Trophoblast cell (in vitro differentiated cells and primary cell): ENCODE measurements at regions not wholly inside any gene's neighbourhood (a gene's known extent, or its start where the extent isn't known, plus 50 kb on each side); places are given as distances from the start of the nearest gene placed in this dataset.
"Not testable (repeated sequence)": the region's sequence is repeated elsewhere in the genome, so short reads cannot be mapped to it uniquely, and the experiment has no call there.

ENCODE experiments used
- DNase-seq, 2 donors: peaks; one replicate each; pipeline ENCODE4 v3.0.0-alpha.2; 2016
- H2AFZ ChIP-seq: 2 replicates; pipeline ENCODE4 v1.6.1; 2013; ENCODE audit warnings: low read length, moderate library complexity, mild to moderate bottlenecking; ENCODE audit not compliant: insufficient read depth, poor library complexity
- H2AK5ac ChIP-seq: 2 replicates; pipeline ENCODE4 v1.6.1; 2013; ENCODE audit warnings: mild to moderate bottlenecking, low read length
- H2BK120ac ChIP-seq: 2 replicates; pipeline ENCODE4 v1.6.1; 2013; ENCODE audit warnings: low read length, mild to moderate bottlenecking, moderate library complexity; ENCODE audit not compliant: insufficient read depth, poor library complexity
- H2BK12ac ChIP-seq: 2 replicates; pipeline ENCODE4 v1.6.1; 2013; ENCODE audit warnings: mild to moderate bottlenecking, low read length, moderate library complexity
- H2BK5ac ChIP-seq: 2 replicates; pipeline ENCODE4 v1.6.1; 2013; ENCODE audit warnings: low read length, low read depth, moderate library complexity, mild to moderate bottlenecking; ENCODE audit not compliant: poor library complexity
- H3K14ac ChIP-seq: 2 replicates; pipeline ENCODE4 v1.6.1; 2013; ENCODE audit warnings: mild to moderate bottlenecking, low read length
- H3K18ac ChIP-seq: 2 replicates; pipeline ENCODE4 v1.6.1; 2013; ENCODE audit warnings: mild to moderate bottlenecking, low read length
- H3K23ac ChIP-seq: 2 replicates; pipeline ENCODE4 v1.6.1; 2013; ENCODE audit warnings: low read length
- H3K27ac ChIP-seq: 2 replicates; pipeline ENCODE4 v1.5.1; 2013; ENCODE audit warnings: low read depth, mild to moderate bottlenecking, inconsistent platforms, low read length, moderate library complexity
- H3K27me3 ChIP-seq: 2 replicates; pipeline ENCODE4 v1.6.1; 2013; ENCODE audit warnings: inconsistent platforms, mild to moderate bottlenecking, low read length, moderate library complexity; ENCODE audit not compliant: insufficient read depth
- H3K36me3 ChIP-seq, 2 experiments: 1 replicate in 1 of 2; 2 replicates in 1 of 2; pipeline ENCODE4 v1.6.1; 2013; ENCODE audit warnings: low read length in 2 of 2, mild to moderate bottlenecking in 2 of 2, moderate library complexity in 1 of 2; ENCODE audit not compliant: insufficient read depth in 2 of 2, control insufficient read depth in 1 of 2
- H3K4ac ChIP-seq: 2 replicates; pipeline ENCODE4 v1.6.1; 2013; ENCODE audit warnings: low read depth, mild to moderate bottlenecking, low read length, moderate library complexity
- H3K4me1 ChIP-seq, 2 experiments: 1 replicate in 1 of 2; 2 replicates in 1 of 2; pipeline ENCODE4 v1.6.1; 2013; ENCODE audit warnings: low read length in 2 of 2, mild to moderate bottlenecking in 2 of 2, moderate library complexity in 1 of 2; ENCODE audit not compliant: insufficient read depth in 2 of 2, control insufficient read depth in 1 of 2
- H3K4me2 ChIP-seq: 2 replicates; pipeline ENCODE4 v1.6.1; 2013; ENCODE audit warnings: inconsistent platforms, mild to moderate bottlenecking, low read length, moderate library complexity
- H3K4me3 ChIP-seq: 2 replicates; pipeline ENCODE4 v1.5.1; 2013; ENCODE audit warnings: mild to moderate bottlenecking, low read depth, low read length, inconsistent platforms
- H3K79me1 ChIP-seq: one replicate; pipeline ENCODE4 v1.6.1; 2013; ENCODE audit warnings: low read length
- H3K79me2 ChIP-seq: 2 replicates; pipeline ENCODE4 v1.6.1; 2013; ENCODE audit warnings: low read length, mild to moderate bottlenecking; ENCODE audit not compliant: control insufficient read depth, insufficient read depth, poor library complexity
- H3K9ac ChIP-seq: 2 replicates; pipeline ENCODE4 v1.6.1; 2013; ENCODE audit warnings: mild to moderate bottlenecking, low read length
- H3K9me3 ChIP-seq: 2 replicates; pipeline ENCODE4 v1.6.1; 2013; ENCODE audit warnings: low read depth, mild to moderate bottlenecking, control low read depth, inconsistent platforms, low read length; ENCODE audit not compliant: insufficient read depth
- H4K12ac ChIP-seq: 2 replicates; pipeline ENCODE4 v1.6.1; 2013; ENCODE audit warnings: low read depth, mild to moderate bottlenecking, low read length, moderate library complexity
- H4K8ac ChIP-seq: 2 replicates; pipeline ENCODE4 v1.6.1; 2013; ENCODE audit warnings: low read depth, mild to moderate bottlenecking, low read length, moderate library complexity
- H4K91ac ChIP-seq: one replicate; pipeline ENCODE4 v1.6.1; 2013; ENCODE audit warnings: low read depth, mild to moderate bottlenecking, low read length, moderate library complexity
- WGBS: extraction: QIAGEN DNeasy Blood & Tissue Kit; methylation state at CpG from one replicate; pipeline ENCODE4 v1.1.7; 2013; ENCODE audit warnings: missing lambda C conversion rate; ENCODE audit not compliant: insufficient read length, insufficient coverage; ENCODE audit errors: extremely low coverage; 5-methylcytosine and 5-hydroxymethylcytosine counted together

DNA sequence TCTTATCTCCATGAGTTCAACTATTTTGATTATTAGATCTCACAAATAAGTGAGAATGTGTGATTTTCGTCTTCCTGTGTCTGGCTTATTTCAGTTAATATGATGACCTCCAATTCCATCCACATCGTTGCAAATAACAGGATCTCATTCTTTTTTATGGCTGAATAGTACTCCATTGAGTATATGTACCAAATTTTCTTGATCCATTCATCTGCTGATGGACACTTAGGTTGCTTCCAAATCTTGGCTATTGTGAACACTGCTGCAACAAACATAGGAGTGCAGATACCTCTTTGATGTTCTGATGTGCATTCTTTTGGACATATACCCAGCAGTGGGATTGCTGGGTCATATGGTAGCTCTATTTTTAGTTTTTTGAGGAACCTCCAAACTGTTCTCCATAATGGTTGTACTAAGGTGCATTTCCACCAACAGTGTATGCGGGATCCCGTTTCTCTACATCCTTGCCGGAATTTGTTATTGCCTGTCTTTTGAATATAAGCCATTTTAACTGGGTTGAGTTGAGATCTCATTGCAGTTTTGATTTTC is 187.9 kb downstream of the BCAS1 start:
- not testable (repeated sequence) for H3K79me2 ChIP-seq, H4K12ac ChIP-seq, H2BK12ac ChIP-seq, DNase-seq, H4K8ac ChIP-seq, H3K4me3 ChIP-seq, H3K9ac ChIP-seq, H3K9me3 ChIP-seq, H2AFZ ChIP-seq, H3K79me1 ChIP-seq, H3K4ac ChIP-seq, H3K27ac ChIP-seq, H3K4me2 ChIP-seq, H3K27me3 ChIP-seq, H2BK120ac ChIP-seq, H4K91ac ChIP-seq, H3K18ac ChIP-seq, H2AK5ac ChIP-seq, H3K4me1 ChIP-seq, H3K36me3 ChIP-seq, H2BK5ac ChIP-seq, H3K14ac ChIP-seq, H3K23ac ChIP-seq
- WGBS, result no CpG with 5 or more reads among the region's 5 CpGs

GRCh38 chr20:53881362-53881761 is 189.0 kb downstream of the BCAS1 start:
- H3K4ac ChIP-seq, result no peak overlapping the region
- no peak overlapping the region for H2BK12ac ChIP-seq
- peaks cover 0 to 4% of the 10 kb centered on the region in 2 experiments for H3K4me1 ChIP-seq
- H3K36me3 ChIP-seq, result no peaks in the 10 kb centered on the region
- H3K27me3 ChIP-seq, result no peaks in the 10 kb centered on the region
- no peak overlapping the region for H2AFZ ChIP-seq
- H3K23ac ChIP-seq, result no peak overlapping the region
- no peaks in the 10 kb centered on the region for H3K79me1 ChIP-seq
- H2BK120ac ChIP-seq, result no peak overlapping the region
- WGBS, result no CpG with 5 or more reads among the region's 3 CpGs
- H4K91ac ChIP-seq, result no peak overlapping the region
- no peak overlapping the region for H3K4me3 ChIP-seq
- H3K79me2 ChIP-seq, result peaks cover 1% of the 10 kb centered on the region
- no peak overlapping the region for H3K9ac ChIP-seq
- no peak overlapping the region for H2BK5ac ChIP-seq
- no peak overlapping the region for H3K18ac ChIP-seq
- no peaks in the 10 kb centered on the region for H3K9me3 ChIP-seq
- H4K8ac ChIP-seq, result no peak overlapping the region
- no peak overlapping the region for H2AK5ac ChIP-seq
- no peak overlapping the region for H3K14ac ChIP-seq
- DNase-seq, result no peak
- no peak overlapping the region for H3K4me2 ChIP-seq
- no peak overlapping the region for H3K27ac ChIP-seq
- no peak overlapping the region for H4K12ac ChIP-seq

DNA sequence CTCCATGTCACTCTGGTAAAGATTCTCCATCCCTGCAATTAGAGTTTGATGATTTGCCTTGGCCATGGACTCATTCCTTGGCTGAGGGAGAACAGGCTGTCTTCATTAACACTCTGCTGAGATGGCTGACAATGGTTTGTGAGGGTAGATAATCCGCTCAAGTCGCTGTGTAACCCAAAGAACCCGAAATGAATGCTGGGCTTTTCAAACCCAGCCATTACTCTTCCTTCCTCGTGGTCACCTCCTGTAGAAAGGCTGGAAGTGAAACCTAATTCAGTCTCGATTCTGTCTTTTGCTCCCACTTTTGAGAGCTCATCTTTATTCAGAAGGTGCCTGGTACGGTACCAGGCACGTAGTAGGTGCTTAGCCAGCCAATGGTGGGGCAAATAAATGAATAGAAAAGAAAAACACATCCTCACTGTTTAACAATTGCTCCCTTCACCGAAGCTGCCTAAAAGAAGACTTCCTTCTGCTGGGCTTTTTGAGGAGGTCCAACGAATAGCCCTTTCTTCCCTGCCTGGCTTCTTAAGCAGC is 190.2 kb downstream of the BCAS1 start:
- H3K79me2 ChIP-seq, result peaks cover 1% of the 10 kb centered on the region
- H4K91ac ChIP-seq, result no peak overlapping the region
- H3K79me1 ChIP-seq, result no peaks in the 10 kb centered on the region
- H3K18ac ChIP-seq, result no peak overlapping the region
- no peaks in the 10 kb centered on the region for H3K36me3 ChIP-seq
- H3K23ac ChIP-seq, result no peak overlapping the region
- no peak overlapping the region for H4K12ac ChIP-seq
- no peaks in the 10 kb centered on the region for H3K27me3 ChIP-seq
- no CpG with 5 or more reads among the region's 9 CpGs for WGBS
- no peaks in the 10 kb centered on the region for H3K9me3 ChIP-seq
- no peak overlapping the region for H3K14ac ChIP-seq
- no peak overlapping the region for H2AFZ ChIP-seq
- no peak overlapping the region for H2BK120ac ChIP-seq
- no peak overlapping the region for H3K4ac ChIP-seq
- H3K4me2 ChIP-seq, result no peak overlapping the region
- no peak overlapping the region for H2BK5ac ChIP-seq
- H2AK5ac ChIP-seq, result no peak overlapping the region
- H3K4me1 ChIP-seq, result peaks cover 0 to 4% of the 10 kb centered on the region in 2 experiments
- no peak overlapping the region for H3K9ac ChIP-seq
- no peak overlapping the region for H4K8ac ChIP-seq
- H3K4me3 ChIP-seq, result no peak overlapping the region
- H2BK12ac ChIP-seq, result no peak overlapping the region
- no peak overlapping the region for H3K27ac ChIP-seq
- DNase-seq, result no peak

GRCh38 chr20:53879048-53879684 is 191.2 kb downstream of the BCAS1 start:
- Histone ChIP-seq H3K79me1 (no peaks in the 10 kb centered on the region), H3K27me3 (no peaks in the 10 kb centered on the region), H3K9ac (no peak overlapping the region), H2AK5ac (no peak overlapping the region), H3K4me3 (no peak overlapping the region), H2BK120ac (no peak overlapping the region), H3K4me1 (no peaks in the 10 kb centered on the region), H3K14ac (no peak overlapping the region), H3K18ac (no peak overlapping the region), H3K23ac (no peak overlapping the region), H3K36me3 (no peaks in the 10 kb centered on the region), H4K91ac (no peak overlapping the region), H4K8ac (no peak overlapping the region), H3K79me2 (no peaks in the 10 kb centered on the region), H3K4ac (no peak overlapping the region), H4K12ac (no peak overlapping the region), H3K9me3 (no peaks in the 10 kb centered on the region), H3K27ac (no peak overlapping the region), H3K4me2 (no peak overlapping the region), H2BK12ac (no peak overlapping the region), H2BK5ac (no peak overlapping the region), H2AFZ (no peak overlapping the region)
- DNase-seq, result no peak
- WGBS, result no CpG with 5 or more reads among the region's 10 CpGs
